SK-N-SH (cell line): ENCODE measurements at regions not wholly inside any gene's neighbourhood (a gene's known extent, or its start where the extent isn't known, plus 50 kb on each side); places are given as distances from the start of the nearest gene placed in this dataset.

Source experiments
- CTCF ChIA-PET: fragments of 300-600, 350-600 bp; formaldehyde crosslinking; extraction: SDS; loops from one replicate; lab custom pipeline; 2021; lab: Yijun Ruan, JAX
- POLR2A ChIA-PET: fragments of 350-600 bp; sonication (Branson Sonifier 250); formaldehyde crosslinking; extraction: SDS; loops from one replicate; lab custom pipeline; 2020; ENCODE audit warnings: antibody characterized with exemption, inconsistent platforms; lab: Yijun Ruan, JAX
- DNase-seq: peaks from one replicate; pipeline ENCODE4 v3.0.0; 2012
- H2AFZ ChIP-seq: fragments of 200-600 bp; sonication (generic); 2 replicates; pipeline ENCODE4 v1.8.1; 2016; ENCODE audit warnings: antibody characterized with exemption, mild to moderate bottlenecking, low read depth
- H3F3A ChIP-seq: fragments of 200-600 bp; sonication (generic); replicated peaks from 2 replicates; pipeline ENCODE3; 2016; ENCODE audit warnings: antibody characterized with exemption, mild to moderate bottlenecking; ENCODE audit not compliant: insufficient read depth
- H3K27ac ChIP-seq, 2 experiments: fragments of 200-500 bp in 1 of 2; fragments of 200-600 bp in 1 of 2; sonication (Bioruptor generic) in 1 of 2; sonication (generic), shearing (Covaris generic) in 1 of 2; 2 replicates each; pipeline versions ENCODE4 v1.5.1 to v1.6.1; 2014 to 2016; ENCODE audit warnings: low read depth in 2 of 2, inconsistent platforms in 1 of 2, low read length in 1 of 2, mild to moderate bottlenecking in 1 of 2, mixed read lengths in 1 of 2
- H3K27me3 ChIP-seq: fragments of 200-600 bp; sonication (generic), shearing (Covaris generic); 2 replicates; pipeline ENCODE4 v1.6.1; 2016; ENCODE audit warnings: mixed run types; ENCODE audit not compliant: insufficient read depth
- H3K36me3 ChIP-seq, 2 experiments: fragments of 200-500 bp in 1 of 2; fragments of 200-600 bp in 1 of 2; sonication (Bioruptor generic) in 1 of 2; sonication (generic) in 1 of 2; replicated peaks in 1 of 2; 2 replicates each; pipeline versions ENCODE3 to v1.5.1; 2014 to 2016; ENCODE audit warnings: low read length in 1 of 2, mild to moderate bottlenecking in 1 of 2; ENCODE audit not compliant: insufficient read depth in 2 of 2, control insufficient read depth in 1 of 2
- H3K4me1 ChIP-seq, 2 experiments: fragments of 200-500 bp in 1 of 2; fragments of 200-600 bp in 1 of 2; sonication (Bioruptor generic) in 1 of 2; sonication (generic), shearing (Covaris generic) in 1 of 2; 2 replicates each; pipeline versions ENCODE4 v1.5.1 to v1.6.1; 2014 to 2016; ENCODE audit warnings: low read depth in 1 of 2, low read length in 1 of 2, mixed run types in 1 of 2; ENCODE audit not compliant: insufficient read depth in 2 of 2, control insufficient read depth in 1 of 2
- H3K4me2 ChIP-seq: fragments of 200-600 bp; sonication (generic), shearing (Covaris generic); 2 replicates; pipeline ENCODE4 v1.6.1; 2017; ENCODE audit warnings: mixed run types
- H3K4me3 ChIP-seq, 2 experiments: fragments of 200-500 bp in 1 of 2; fragments of 200-600 bp in 1 of 2; sonication (Bioruptor generic) in 1 of 2; sonication (generic), shearing (Covaris generic) in 1 of 2; 2 replicates each; pipeline versions ENCODE4 v1.5.1 to v1.8.1; 2014 to 2016; ENCODE audit warnings: low read depth in 2 of 2, inconsistent platforms in 1 of 2, low read length in 1 of 2, mild to moderate bottlenecking in 1 of 2, mixed read lengths in 1 of 2, moderate library complexity in 1 of 2
- H3K79me2 ChIP-seq: fragments of 200-600 bp; sonication (generic); 2 replicates; pipeline ENCODE4 v1.8.1; 2017; ENCODE audit warnings: mild to moderate bottlenecking; ENCODE audit not compliant: insufficient read depth
- H3K9ac ChIP-seq: fragments of 200-600 bp; sonication (generic); 2 replicates; pipeline ENCODE4 v1.6.1; 2017; ENCODE audit warnings: mixed run types
- H3K9me2 ChIP-seq: fragments of 200-600 bp; sonication (generic); 2 replicates; pipeline ENCODE4 v1.6.1; 2017; ENCODE audit warnings: mixed run types
- H3K9me3 ChIP-seq: fragments of 200-600 bp; sonication (generic); 2 replicates; pipeline ENCODE4 v1.6.1; 2017; ENCODE audit warnings: mixed run types, mild to moderate bottlenecking, moderate library complexity
- H4K20me1 ChIP-seq: fragments of 200-600 bp; sonication (generic); 2 replicates; pipeline ENCODE4 v1.6.1; 2017; ENCODE audit warnings: mild to moderate bottlenecking, mixed run types; ENCODE audit not compliant: insufficient read depth
- CHD2 ChIP-seq: fragments of 150-350 bp; IDR thresholded peaks from 2 replicates; pipeline ENCODE4 v1.6.1; 2018; ENCODE audit warnings: low read length; ENCODE audit not compliant: partially characterized antibody
- ELF1 ChIP-seq: IDR thresholded peaks from 2 replicates; pipeline ENCODE4 v1.4.0; 2012
- EZH2phosphoT487 ChIP-seq: fragments of 200-600 bp; sonication (generic); IDR thresholded peaks from 2 replicates; pipeline ENCODE4 v1.6.1; 2017; ENCODE audit warnings: low read depth, mixed run types, mild to moderate bottlenecking, antibody characterized with exemption, moderate library complexity, borderline replicate concordance
- FOSL2 ChIP-seq: IDR thresholded peaks from 2 replicates; pipeline ENCODE4 v1.4.0; 2012; ENCODE audit warnings: low read depth, mild to moderate bottlenecking, moderate library complexity, borderline replicate concordance
- FOXM1 ChIP-seq: IDR thresholded peaks from 2 replicates; pipeline ENCODE4 v1.4.0; 2012; ENCODE audit warnings: low read depth, mild to moderate bottlenecking
- GABPA ChIP-seq: IDR thresholded peaks from 2 replicates; pipeline ENCODE4 v1.4.0; 2012; ENCODE audit warnings: low read depth, mild to moderate bottlenecking
- JUND ChIP-seq: IDR thresholded peaks from 2 replicates; pipeline ENCODE4 v1.4.0; 2012
- MEF2A ChIP-seq: IDR thresholded peaks from 2 replicates; pipeline ENCODE4 v1.4.0; 2012; ENCODE audit warnings: low read depth, borderline replicate concordance
- NFIC ChIP-seq: IDR thresholded peaks from 2 replicates; pipeline ENCODE4 v1.4.0; 2012; ENCODE audit warnings: borderline replicate concordance
- POLR2AphosphoS5 ChIP-seq: IDR thresholded peaks from 2 replicates; pipeline ENCODE4 v1.6.1; 2012; ENCODE audit warnings: low read depth, low read length
- RAD21 ChIP-seq: IDR thresholded peaks from 2 replicates; pipeline ENCODE4 v1.6.1; 2012; ENCODE audit warnings: mild to moderate bottlenecking, low read length
- RCOR1 ChIP-seq: fragments of 150-350 bp; IDR thresholded peaks from 2 replicates; pipeline ENCODE4 v1.6.1; 2017; ENCODE audit warnings: antibody characterized with exemption, low read length
- RFX5 ChIP-seq: IDR thresholded peaks from 2 replicates; pipeline ENCODE4 v1.6.1; 2012; ENCODE audit warnings: mild to moderate bottlenecking, improper control_type of control experiment, low read length
- SIN3A ChIP-seq: IDR thresholded peaks from 2 replicates; pipeline ENCODE4 v1.6.1; 2012; ENCODE audit warnings: low read depth, mild to moderate bottlenecking, low read length, moderate library complexity, borderline replicate concordance
- SMC3 ChIP-seq: IDR thresholded peaks from 2 replicates; pipeline ENCODE4 v1.6.1; 2012; ENCODE audit warnings: low read depth, low read length, improper control_type of control experiment
- TAF1 ChIP-seq: IDR thresholded peaks from 2 replicates; pipeline ENCODE4 v1.6.1; 2012; ENCODE audit warnings: low read depth, mild to moderate bottlenecking, low read length, moderate library complexity, borderline replicate concordance
- TCF12 ChIP-seq: IDR thresholded peaks from 2 replicates; pipeline ENCODE4 v1.4.0; 2012
- TEAD4 ChIP-seq: IDR thresholded peaks from 2 replicates; pipeline ENCODE4 v1.4.0; 2012; ENCODE audit warnings: mild to moderate bottlenecking, borderline replicate concordance; ENCODE audit not compliant: insufficient read depth
- YY1 ChIP-seq: IDR thresholded peaks from 2 replicates; pipeline ENCODE4 v1.4.0; 2012; ENCODE audit warnings: low read depth, mild to moderate bottlenecking
- WGBS: methylation state at CpG from one replicate; pipeline ENCODE4 v1.1.6; 2017; ENCODE audit warnings: low lambda C conversion rate; 5-methylcytosine and 5-hydroxymethylcytosine counted together
- TF ChIP-seq, protein P1 (sequence below): IDR thresholded peaks from 2 replicates; pipeline ENCODE4 v1.4.0; 2012; ENCODE audit warnings: low read depth, borderline replicate concordance
- TF ChIP-seq, protein P2 (sequence below): IDR thresholded peaks from 2 replicates; pipeline ENCODE4; 2012
- TF ChIP-seq, protein P3 (sequence below): fragments of 150-350 bp; IDR thresholded peaks from 2 replicates; pipeline ENCODE4 v1.6.1; 2017; ENCODE audit warnings: antibody characterized with exemption, low read length, low read depth, borderline replicate concordance
- TF ChIP-seq, protein P4 (sequence below): IDR thresholded peaks from 2 replicates; pipeline ENCODE4 v1.6.1; 2012; ENCODE audit warnings: mild to moderate bottlenecking, low read depth, low read length, moderate library complexity

DNA sequence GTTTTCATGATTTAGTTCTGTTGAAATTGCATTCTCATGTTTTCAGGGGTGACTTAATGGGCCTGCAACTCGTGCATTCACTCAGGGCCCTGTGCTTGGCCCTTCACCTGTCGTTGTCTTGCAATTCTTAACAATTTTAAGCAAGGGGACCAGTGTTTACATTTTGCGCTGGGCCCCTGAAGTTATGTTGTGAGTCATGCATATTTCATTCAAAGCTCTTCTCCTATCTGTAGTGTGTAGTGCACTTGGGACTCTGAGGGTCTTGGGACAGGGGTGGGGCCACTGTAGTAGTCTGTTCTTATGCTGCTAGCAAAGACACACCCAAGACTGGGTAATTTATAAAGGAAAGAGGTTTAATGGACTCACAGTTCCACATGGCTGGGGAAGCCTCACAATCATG lies 211.2 kb upstream of the RXFP2 start:
- no peak for TF ChIP-seq SIN3A
- TF ChIP-seq, protein P1, sequence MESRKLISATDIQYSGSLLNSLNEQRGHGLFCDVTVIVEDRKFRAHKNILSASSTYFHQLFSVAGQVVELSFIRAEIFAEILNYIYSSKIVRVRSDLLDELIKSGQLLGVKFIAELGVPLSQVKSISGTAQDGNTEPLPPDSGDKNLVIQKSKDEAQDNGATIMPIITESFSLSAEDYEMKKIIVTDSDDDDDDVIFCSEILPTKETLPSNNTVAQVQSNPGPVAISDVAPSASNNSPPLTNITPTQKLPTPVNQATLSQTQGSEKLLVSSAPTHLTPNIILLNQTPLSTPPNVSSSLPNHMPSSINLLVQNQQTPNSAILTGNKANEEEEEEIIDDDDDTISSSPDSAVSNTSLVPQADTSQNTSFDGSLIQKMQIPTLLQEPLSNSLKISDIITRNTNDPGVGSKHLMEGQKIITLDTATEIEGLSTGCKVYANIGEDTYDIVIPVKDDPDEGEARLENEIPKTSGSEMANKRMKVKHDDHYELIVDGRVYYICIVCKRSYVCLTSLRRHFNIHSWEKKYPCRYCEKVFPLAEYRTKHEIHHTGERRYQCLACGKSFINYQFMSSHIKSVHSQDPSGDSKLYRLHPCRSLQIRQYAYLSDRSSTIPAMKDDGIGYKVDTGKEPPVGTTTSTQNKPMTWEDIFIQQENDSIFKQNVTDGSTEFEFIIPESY = no peak
- TF ChIP-seq JUND = no peak
- TF ChIP-seq, protein P2, sequence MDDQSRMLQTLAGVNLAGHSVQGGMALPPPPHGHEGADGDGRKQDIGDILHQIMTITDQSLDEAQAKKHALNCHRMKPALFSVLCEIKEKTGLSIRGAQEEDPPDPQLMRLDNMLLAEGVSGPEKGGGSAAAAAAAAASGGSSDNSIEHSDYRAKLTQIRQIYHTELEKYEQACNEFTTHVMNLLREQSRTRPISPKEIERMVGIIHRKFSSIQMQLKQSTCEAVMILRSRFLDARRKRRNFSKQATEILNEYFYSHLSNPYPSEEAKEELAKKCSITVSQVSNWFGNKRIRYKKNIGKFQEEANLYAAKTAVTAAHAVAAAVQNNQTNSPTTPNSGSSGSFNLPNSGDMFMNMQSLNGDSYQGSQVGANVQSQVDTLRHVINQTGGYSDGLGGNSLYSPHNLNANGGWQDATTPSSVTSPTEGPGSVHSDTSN = no peak
- no peak for TF ChIP-seq RCOR1
- no peak for TF ChIP-seq MEF2A
- TF ChIP-seq FOXM1 = no peak
- no peak for TF ChIP-seq TEAD4
- TF ChIP-seq EZH2phosphoT487 = no peak
- TF ChIP-seq NFIC = no peak
- TF ChIP-seq GABPA = no peak
- Histone ChIP-seq H3K36me3 (no peaks in the 10 kb centered on the region), H3K27me3 (no peaks in the 10 kb centered on the region), H3K9me3 (no peaks in the 10 kb centered on the region), H3K4me2 (no peak overlapping the region), H3K79me2 (no peaks in the 10 kb centered on the region), H3K4me1 (no peaks in the 10 kb centered on the region), H3F3A (no peaks in the 10 kb centered on the region), H3K9ac (no peak overlapping the region), H3K9me2 (no peaks in the 10 kb centered on the region), H2AFZ (no peak overlapping the region), H3K27ac (no peak overlapping the region), H4K20me1 (no peaks in the 10 kb centered on the region), H3K4me3 (no peak overlapping the region)
- CTCF ChIA-PET = no interaction called here
- no peak for DNase-seq
- 49% methylated on average over 3 of the region's 3 CpGs for WGBS
- POLR2A ChIA-PET = no interaction called here

DNA sequence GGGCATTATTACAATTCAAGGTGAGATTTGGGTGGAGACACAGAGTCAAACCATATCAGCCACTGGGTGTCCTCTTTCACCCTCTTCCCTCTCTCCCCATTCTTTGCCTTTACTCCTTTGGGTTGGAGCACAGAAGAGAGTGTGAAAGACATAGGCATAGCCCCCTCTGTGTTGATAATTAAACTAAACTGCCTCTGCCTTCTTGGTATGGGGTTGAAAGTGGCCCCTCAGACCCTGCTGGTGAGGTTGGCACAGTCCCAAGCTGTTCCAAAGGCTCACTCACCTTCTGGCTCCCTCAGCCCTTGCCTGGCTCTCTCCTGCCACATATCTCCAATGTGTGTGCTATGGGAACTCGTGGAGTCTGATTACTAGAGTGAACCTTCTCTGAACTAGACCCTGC lies 210.6 kb upstream of the RXFP2 start:
- Histone ChIP-seq H3K79me2 (no peaks in the 10 kb centered on the region), H3K9ac (no peak overlapping the region), H3K4me3 (no peak overlapping the region), H3K27ac (no peak overlapping the region), H3K27me3 (no peaks in the 10 kb centered on the region), H3K4me2 (no peak overlapping the region), H3F3A (no peaks in the 10 kb centered on the region), H3K4me1 (no peaks in the 10 kb centered on the region), H3K36me3 (no peaks in the 10 kb centered on the region), H3K9me3 (no peaks in the 10 kb centered on the region), H3K9me2 (no peaks in the 10 kb centered on the region), H4K20me1 (no peaks in the 10 kb centered on the region), H2AFZ (no peak overlapping the region)
- CTCF ChIA-PET = no interaction called here
- 13% methylated on average over 1 of the region's 1 CpG for WGBS
- POLR2A ChIA-PET = no interaction called here
- TF ChIP-seq MEF2A (no peak), GABPA (no peak), RFX5 (no peak), SMC3 (no peak), JUND (no peak), CHD2 (no peak), TCF12 (no peak), TEAD4 (no peak), NFIC (no peak), RAD21 (no peak), TAF1 (no peak), FOSL2 (no peak), ELF1 (no peak), POLR2AphosphoS5 (no peak), YY1 (no peak)
- TF ChIP-seq, protein P3, sequence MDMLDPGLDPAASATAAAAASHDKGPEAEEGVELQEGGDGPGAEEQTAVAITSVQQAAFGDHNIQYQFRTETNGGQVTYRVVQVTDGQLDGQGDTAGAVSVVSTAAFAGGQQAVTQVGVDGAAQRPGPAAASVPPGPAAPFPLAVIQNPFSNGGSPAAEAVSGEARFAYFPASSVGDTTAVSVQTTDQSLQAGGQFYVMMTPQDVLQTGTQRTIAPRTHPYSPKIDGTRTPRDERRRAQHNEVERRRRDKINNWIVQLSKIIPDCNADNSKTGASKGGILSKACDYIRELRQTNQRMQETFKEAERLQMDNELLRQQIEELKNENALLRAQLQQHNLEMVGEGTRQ = no peak
- TF ChIP-seq, protein P4, sequence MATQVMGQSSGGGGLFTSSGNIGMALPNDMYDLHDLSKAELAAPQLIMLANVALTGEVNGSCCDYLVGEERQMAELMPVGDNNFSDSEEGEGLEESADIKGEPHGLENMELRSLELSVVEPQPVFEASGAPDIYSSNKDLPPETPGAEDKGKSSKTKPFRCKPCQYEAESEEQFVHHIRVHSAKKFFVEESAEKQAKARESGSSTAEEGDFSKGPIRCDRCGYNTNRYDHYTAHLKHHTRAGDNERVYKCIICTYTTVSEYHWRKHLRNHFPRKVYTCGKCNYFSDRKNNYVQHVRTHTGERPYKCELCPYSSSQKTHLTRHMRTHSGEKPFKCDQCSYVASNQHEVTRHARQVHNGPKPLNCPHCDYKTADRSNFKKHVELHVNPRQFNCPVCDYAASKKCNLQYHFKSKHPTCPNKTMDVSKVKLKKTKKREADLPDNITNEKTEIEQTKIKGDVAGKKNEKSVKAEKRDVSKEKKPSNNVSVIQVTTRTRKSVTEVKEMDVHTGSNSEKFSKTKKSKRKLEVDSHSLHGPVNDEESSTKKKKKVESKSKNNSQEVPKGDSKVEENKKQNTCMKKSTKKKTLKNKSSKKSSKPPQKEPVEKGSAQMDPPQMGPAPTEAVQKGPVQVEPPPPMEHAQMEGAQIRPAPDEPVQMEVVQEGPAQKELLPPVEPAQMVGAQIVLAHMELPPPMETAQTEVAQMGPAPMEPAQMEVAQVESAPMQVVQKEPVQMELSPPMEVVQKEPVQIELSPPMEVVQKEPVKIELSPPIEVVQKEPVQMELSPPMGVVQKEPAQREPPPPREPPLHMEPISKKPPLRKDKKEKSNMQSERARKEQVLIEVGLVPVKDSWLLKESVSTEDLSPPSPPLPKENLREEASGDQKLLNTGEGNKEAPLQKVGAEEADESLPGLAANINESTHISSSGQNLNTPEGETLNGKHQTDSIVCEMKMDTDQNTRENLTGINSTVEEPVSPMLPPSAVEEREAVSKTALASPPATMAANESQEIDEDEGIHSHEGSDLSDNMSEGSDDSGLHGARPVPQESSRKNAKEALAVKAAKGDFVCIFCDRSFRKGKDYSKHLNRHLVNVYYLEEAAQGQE = no peak
- no peak for DNase-seq
